ENCODE measurements at regions not wholly inside any gene's neighbourhood (a gene's known extent, or its start where the extent isn't known, plus 50 kb on each side); places are given as distances from the start of the nearest gene placed in this dataset.
"Not testable (repeated sequence)": the region's sequence is repeated elsewhere in the genome, so short reads cannot be mapped to it uniquely, and the experiment has no call there.

DNA sequence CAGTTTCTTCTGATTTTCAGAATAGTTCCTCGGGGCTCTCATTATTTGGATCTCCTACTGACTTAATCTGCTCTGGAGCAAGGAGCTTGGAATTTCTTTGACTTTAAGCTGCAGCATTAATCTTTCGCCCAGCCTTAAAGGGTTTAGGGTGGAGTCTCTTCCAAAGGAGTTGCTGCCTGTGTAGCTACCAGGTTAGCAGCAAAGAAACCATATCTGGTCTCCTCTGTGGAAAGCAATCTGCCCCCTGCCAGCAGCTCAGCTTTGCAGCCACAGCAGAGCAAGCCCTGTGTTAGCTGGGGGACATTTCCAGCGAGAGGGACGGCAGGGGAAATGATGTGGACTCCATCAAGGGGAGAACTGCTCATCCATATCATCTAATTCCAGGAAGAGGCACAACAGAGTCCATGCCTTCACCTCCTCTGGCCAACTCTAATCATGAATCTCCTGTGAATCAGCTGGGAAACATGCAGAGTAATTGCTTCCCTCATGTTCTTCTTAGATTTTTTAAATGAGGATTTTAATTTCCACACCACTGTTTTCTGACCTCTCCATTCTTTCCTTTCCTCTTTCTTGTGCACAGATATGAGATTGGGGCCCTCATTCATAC lies 827.6 kb upstream of the CA10 start:
- no peak for DNase-seq
- CTCF ChIA-PET, result no interaction called here
- POLR2A ChIA-PET, result no interaction called here
- WGBS (ENCODE audit: insufficient coverage), result 83% methylated on average over 1 of the region's 4 CpGs
- H3K36me3 ChIP-seq (ENCODE audit: control insufficient read depth in 4 of 4, insufficient read depth in 4 of 4, low read length in 3 of 4), result no peaks in the 10 kb centered on the region
- no peak overlapping the region for H3K27ac ChIP-seq (ENCODE audit: insufficient read depth in 1 of 2, low read depth in 1 of 2, low read length in 2 of 2, poor library complexity in 1 of 2, severe bottlenecking in 2 of 2)
- no peaks in the 10 kb centered on the region for H3K9me3 ChIP-seq (ENCODE audit: control extremely low read depth in 1 of 5, control insufficient read depth in 4 of 5, insufficient read depth in 2 of 5, low read depth in 1 of 5, low read length in 4 of 5)
- H3K27me3 ChIP-seq (replicated peaks in 2 of 5; ENCODE audit: control insufficient read depth in 4 of 5, insufficient read depth in 5 of 5, low read length in 4 of 5), result no peaks in the 10 kb centered on the region
- H3K4me1 ChIP-seq (ENCODE audit: control extremely low read depth in 1 of 4, control insufficient read depth in 4 of 4, insufficient read depth in 4 of 4, low read length in 3 of 4), result no peaks in the 10 kb centered on the region
- no peak overlapping the region for H3K4me3 ChIP-seq (ENCODE audit: control insufficient read depth in 1 of 7, extremely low read depth in 1 of 7, insufficient read depth in 4 of 7, low read depth in 2 of 7, low read length in 6 of 7)

DNA sequence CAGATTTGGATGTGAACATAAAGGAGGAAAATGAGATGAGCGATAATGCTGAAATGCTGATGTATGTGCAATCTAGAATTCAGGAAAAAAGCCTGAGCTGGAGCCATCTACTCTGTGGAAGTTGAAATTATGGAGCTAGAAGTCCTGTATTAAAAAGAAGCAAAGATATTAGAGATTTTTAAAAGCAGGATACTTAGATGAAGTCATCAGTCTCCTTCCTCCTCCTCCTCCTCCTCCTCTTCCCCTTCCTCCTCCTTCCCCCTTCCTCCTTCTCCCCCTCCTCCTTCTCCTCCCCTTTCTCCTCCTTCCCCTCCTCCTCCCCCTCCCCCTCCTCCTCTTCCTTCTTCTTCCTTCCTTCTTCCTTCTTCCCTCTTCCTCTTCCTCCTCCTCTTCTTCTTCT lies 823.8 kb upstream of the CA10 start:
- WGBS (ENCODE audit: insufficient coverage), result 100% methylated on average over 1 of the region's 1 CpG

DNA sequence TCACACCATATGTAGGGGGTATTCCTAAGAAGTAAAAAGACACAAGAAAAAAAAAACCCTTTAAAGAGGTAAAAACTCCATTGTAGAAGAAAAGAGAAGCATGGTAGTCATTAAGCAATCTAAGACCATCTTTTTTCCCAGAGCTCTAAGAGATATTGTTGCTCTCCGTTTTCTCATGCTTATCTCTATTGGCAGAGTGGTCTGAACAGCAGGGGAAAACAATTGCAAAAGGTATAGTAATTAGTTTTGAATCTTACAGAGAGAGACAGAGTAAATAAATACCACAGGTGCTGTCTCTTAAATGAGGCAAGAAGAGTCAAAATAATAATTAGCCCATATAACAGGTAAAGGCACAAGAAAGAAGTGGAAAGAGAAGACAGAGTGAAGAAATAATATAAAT lies 821.4 kb upstream of the CA10 start:
- no peak overlapping the region for H3K4me3 ChIP-seq (ENCODE audit: control insufficient read depth in 1 of 7, extremely low read depth in 1 of 7, insufficient read depth in 4 of 7, low read depth in 2 of 7, low read length in 6 of 7)
- H3K36me3 ChIP-seq (ENCODE audit: control insufficient read depth in 4 of 4, insufficient read depth in 4 of 4, low read length in 3 of 4), result no peaks in the 10 kb centered on the region
- no peaks in the 10 kb centered on the region for H3K27me3 ChIP-seq (replicated peaks in 2 of 5; ENCODE audit: control insufficient read depth in 4 of 5, insufficient read depth in 5 of 5, low read length in 4 of 5)
- DNase-seq, result no peak
- H3K9me3 ChIP-seq (ENCODE audit: control extremely low read depth in 1 of 5, control insufficient read depth in 4 of 5, insufficient read depth in 2 of 5, low read depth in 1 of 5, low read length in 4 of 5), result no peaks in the 10 kb centered on the region
- ChIA-PET POLR2A (no interaction called here), CTCF (no interaction called here)
- WGBS (ENCODE audit: insufficient coverage), result no CpG with 5 or more reads among the region's 1 CpG
- no peaks in the 10 kb centered on the region for H3K4me1 ChIP-seq (ENCODE audit: control extremely low read depth in 1 of 4, control insufficient read depth in 4 of 4, insufficient read depth in 4 of 4, low read length in 3 of 4)
- no peak overlapping the region for H3K27ac ChIP-seq (ENCODE audit: insufficient read depth in 1 of 2, low read depth in 1 of 2, low read length in 2 of 2, poor library complexity in 1 of 2, severe bottlenecking in 2 of 2)

More for the DNA sequence above, 823.8 kb upstream of the CA10 start:
- H3K4me3 ChIP-seq (ENCODE audit: control insufficient read depth in 1 of 7, extremely low read depth in 1 of 7, insufficient read depth in 4 of 7, low read depth in 2 of 7, low read length in 6 of 7), result no peak overlapping the region
- H3K36me3 ChIP-seq (ENCODE audit: control insufficient read depth in 4 of 4, insufficient read depth in 4 of 4, low read length in 3 of 4), result no peaks in the 10 kb centered on the region
- POLR2A ChIA-PET, result no interaction called here
- H3K27me3 ChIP-seq (replicated peaks in 2 of 5; ENCODE audit: control insufficient read depth in 4 of 5, insufficient read depth in 5 of 5, low read length in 4 of 5), result no peaks in the 10 kb centered on the region
- no peak for DNase-seq
- H3K4me1 ChIP-seq (ENCODE audit: control extremely low read depth in 1 of 4, control insufficient read depth in 4 of 4, insufficient read depth in 4 of 4, low read length in 3 of 4), result no peaks in the 10 kb centered on the region
- no peak overlapping the region for H3K27ac ChIP-seq (ENCODE audit: insufficient read depth in 1 of 2, low read depth in 1 of 2, low read length in 2 of 2, poor library complexity in 1 of 2, severe bottlenecking in 2 of 2)
- CTCF ChIA-PET, result no interaction called here
- H3K9me3 ChIP-seq (ENCODE audit: control extremely low read depth in 1 of 5, control insufficient read depth in 4 of 5, insufficient read depth in 2 of 5, low read depth in 1 of 5, low read length in 4 of 5), result no peaks in the 10 kb centered on the region

DNA sequence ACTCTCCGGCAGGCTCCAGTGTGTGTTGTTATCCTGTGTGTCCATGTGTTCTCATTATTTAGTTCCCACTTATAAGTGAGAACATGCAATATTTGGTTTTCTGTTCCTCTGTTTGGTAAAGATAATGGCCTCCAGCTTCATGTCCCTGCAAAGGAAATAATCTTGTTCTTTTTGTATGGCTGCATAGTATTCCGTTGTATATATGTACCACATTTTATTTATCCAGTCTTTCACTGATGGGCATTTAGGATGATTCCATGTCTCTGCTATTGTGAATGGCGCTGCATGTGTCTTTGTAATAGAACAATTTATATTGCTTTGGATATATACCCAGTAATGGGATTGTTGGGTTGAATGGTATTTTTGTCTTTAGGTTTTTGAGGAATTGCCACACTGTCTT lies 807.3 kb upstream of the CA10 start:
- no CpG with 5 or more reads among the region's 3 CpGs for WGBS (ENCODE audit: insufficient coverage)
- ChIA-PET CTCF (no interaction called here), POLR2A (no interaction called here)
- DNase-seq, result no peak
- Histone ChIP-seq H3K9me3 (ENCODE audit: control extremely low read depth in 1 of 5, control insufficient read depth in 4 of 5, insufficient read depth in 2 of 5, low read depth in 1 of 5, low read length in 4 of 5) (no peaks in the 10 kb centered on the region), H3K4me1 (ENCODE audit: control extremely low read depth in 1 of 4, control insufficient read depth in 4 of 4, insufficient read depth in 4 of 4, low read length in 3 of 4) (no peaks in the 10 kb centered on the region), H3K27me3 (replicated peaks in 2 of 5; ENCODE audit: control insufficient read depth in 4 of 5, insufficient read depth in 5 of 5, low read length in 4 of 5) (no peaks in the 10 kb centered on the region), H3K36me3 (ENCODE audit: control insufficient read depth in 4 of 4, insufficient read depth in 4 of 4, low read length in 3 of 4) (no peaks in the 10 kb centered on the region), H3K4me3 (ENCODE audit: control insufficient read depth in 1 of 7, extremely low read depth in 1 of 7, insufficient read depth in 4 of 7, low read depth in 2 of 7, low read length in 6 of 7) (no peak overlapping the region), H3K27ac (ENCODE audit: insufficient read depth in 1 of 2, low read depth in 1 of 2, low read length in 2 of 2, poor library complexity in 1 of 2, severe bottlenecking in 2 of 2) (no peak overlapping the region)

DNA sequence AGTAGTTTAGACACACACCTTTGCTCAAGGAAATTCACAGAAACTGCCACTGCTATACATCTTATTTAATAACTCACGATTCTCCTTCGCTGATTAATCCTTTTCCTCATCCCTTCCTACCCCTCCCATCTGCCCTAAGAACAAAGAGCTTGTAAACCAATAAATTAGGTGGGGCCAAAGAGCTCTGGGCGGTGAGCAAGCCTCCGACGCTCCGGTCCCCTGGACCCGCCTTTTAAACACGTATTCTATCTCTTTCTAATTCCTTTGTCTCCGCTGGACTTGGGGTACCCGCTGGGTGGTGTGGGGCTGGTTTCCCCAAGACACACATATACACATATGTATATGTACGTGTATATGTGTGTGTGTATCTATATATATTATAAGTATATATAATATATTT lies 803.2 kb upstream of the CA10 start:
- H3K9me3 ChIP-seq (ENCODE audit: control extremely low read depth in 1 of 5, control insufficient read depth in 4 of 5, insufficient read depth in 2 of 5, low read depth in 1 of 5, low read length in 4 of 5); CTCF ChIA-PET; DNase-seq; H3K4me1 ChIP-seq (ENCODE audit: control extremely low read depth in 1 of 4, control insufficient read depth in 4 of 4, insufficient read depth in 4 of 4, low read length in 3 of 4); H3K36me3 ChIP-seq (ENCODE audit: control insufficient read depth in 4 of 4, insufficient read depth in 4 of 4, low read length in 3 of 4); H3K27ac ChIP-seq (ENCODE audit: insufficient read depth in 1 of 2, low read depth in 1 of 2, low read length in 2 of 2, poor library complexity in 1 of 2, severe bottlenecking in 2 of 2); POLR2A ChIA-PET; H3K27me3 ChIP-seq (replicated peaks in 2 of 5; ENCODE audit: control insufficient read depth in 4 of 5, insufficient read depth in 5 of 5, low read length in 4 of 5); H3K4me3 ChIP-seq (ENCODE audit: control insufficient read depth in 1 of 7, extremely low read depth in 1 of 7, insufficient read depth in 4 of 7, low read depth in 2 of 7, low read length in 6 of 7): not testable (repeated sequence)
- WGBS (ENCODE audit: insufficient coverage), result 93% methylated on average over 6 of the region's 11 CpGs

DNA sequence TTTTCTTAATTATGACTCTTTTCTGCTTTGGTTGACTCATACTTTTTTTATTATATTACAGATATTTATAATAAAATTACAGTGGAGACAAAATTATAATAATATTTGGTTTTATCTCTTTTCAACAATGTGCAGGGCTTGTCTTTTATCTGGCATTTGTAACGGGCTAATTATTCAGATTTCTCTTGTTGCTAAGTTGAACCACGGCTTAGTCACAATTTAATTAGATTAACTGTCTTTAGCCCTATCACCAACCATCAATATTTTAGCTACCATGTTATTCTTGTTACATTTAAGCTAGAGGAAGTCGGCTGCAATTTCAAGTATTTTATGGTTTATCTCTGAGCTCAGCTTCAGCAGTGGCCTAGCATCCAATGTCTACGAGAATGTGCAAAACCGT lies 798.9 kb upstream of the CA10 start:
- no CpG with 5 or more reads among the region's 5 CpGs for WGBS (ENCODE audit: insufficient coverage)
- Histone ChIP-seq H3K27me3 (replicated peaks in 2 of 5; ENCODE audit: control insufficient read depth in 4 of 5, insufficient read depth in 5 of 5, low read length in 4 of 5) (no peaks in the 10 kb centered on the region), H3K27ac (ENCODE audit: insufficient read depth in 1 of 2, low read depth in 1 of 2, low read length in 2 of 2, poor library complexity in 1 of 2, severe bottlenecking in 2 of 2) (no peak overlapping the region), H3K4me3 (ENCODE audit: control insufficient read depth in 1 of 7, extremely low read depth in 1 of 7, insufficient read depth in 4 of 7, low read depth in 2 of 7, low read length in 6 of 7) (no peak overlapping the region), H3K36me3 (ENCODE audit: control insufficient read depth in 4 of 4, insufficient read depth in 4 of 4, low read length in 3 of 4) (no peaks in the 10 kb centered on the region), H3K4me1 (ENCODE audit: control extremely low read depth in 1 of 4, control insufficient read depth in 4 of 4, insufficient read depth in 4 of 4, low read length in 3 of 4) (no peaks in the 10 kb centered on the region), H3K9me3 (ENCODE audit: control extremely low read depth in 1 of 5, control insufficient read depth in 4 of 5, insufficient read depth in 2 of 5, low read depth in 1 of 5, low read length in 4 of 5) (no peaks in the 10 kb centered on the region)
- POLR2A ChIA-PET, result no interaction called here
- DNase-seq, result no peak
- CTCF ChIA-PET, result no interaction called here

DNA sequence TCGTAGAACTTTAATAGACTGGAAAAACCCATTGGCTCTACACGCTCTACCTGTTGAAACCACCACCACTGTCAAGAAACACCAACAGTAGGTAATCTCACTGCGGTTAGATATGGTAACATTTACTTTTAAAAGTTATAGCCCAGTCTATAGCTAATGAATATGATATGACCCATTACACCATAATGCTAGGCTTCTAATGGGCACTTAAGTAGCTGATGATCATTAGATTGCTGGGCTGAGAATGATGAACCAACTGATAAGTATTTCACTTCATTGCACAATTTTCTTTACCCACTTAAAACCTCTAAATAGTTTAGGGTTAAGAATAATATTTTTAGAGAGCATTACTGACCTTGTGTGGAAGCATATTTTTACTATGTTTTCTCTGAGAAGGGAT lies 788.9 kb upstream of the CA10 start:
- no peak for DNase-seq
- POLR2A ChIA-PET, result no interaction called here
- H3K4me3 ChIP-seq (ENCODE audit: control insufficient read depth in 1 of 7, extremely low read depth in 1 of 7, insufficient read depth in 4 of 7, low read depth in 2 of 7, low read length in 6 of 7), result no peak overlapping the region
- CTCF ChIA-PET, result no interaction called here
- no peaks in the 10 kb centered on the region for H3K4me1 ChIP-seq (ENCODE audit: control extremely low read depth in 1 of 4, control insufficient read depth in 4 of 4, insufficient read depth in 4 of 4, low read length in 3 of 4)
- no CpG with 5 or more reads among the region's 3 CpGs for WGBS (ENCODE audit: insufficient coverage)
- H3K9me3 ChIP-seq (ENCODE audit: control extremely low read depth in 1 of 5, control insufficient read depth in 4 of 5, insufficient read depth in 2 of 5, low read depth in 1 of 5, low read length in 4 of 5), result no peaks in the 10 kb centered on the region
- H3K36me3 ChIP-seq (ENCODE audit: control insufficient read depth in 4 of 4, insufficient read depth in 4 of 4, low read length in 3 of 4), result no peaks in the 10 kb centered on the region
- H3K27me3 ChIP-seq (replicated peaks in 2 of 5; ENCODE audit: control insufficient read depth in 4 of 5, insufficient read depth in 5 of 5, low read length in 4 of 5), result no peaks in the 10 kb centered on the region
- H3K27ac ChIP-seq (ENCODE audit: insufficient read depth in 1 of 2, low read depth in 1 of 2, low read length in 2 of 2, poor library complexity in 1 of 2, severe bottlenecking in 2 of 2), result no peak overlapping the region
